ENCODE measurements at regions not wholly inside any gene's neighbourhood (a gene's known extent, or its start where the extent isn't known, plus 50 kb on each side); places are given as distances from the start of the nearest gene placed in this dataset.

- H3K36me3 ChIP-seq: no peaks in the 10 kb centered on the region
- Mint-ChIP-seq H3K4me1 (no peaks in the 10 kb centered on the region), H3K27me3 (ENCODE audit: insufficient read depth, low read depth) (no peaks in the 10 kb centered on the region), H3K9me3 (peaks cover 3% of the 10 kb centered on the region), H3K4me3 (no peak overlapping the region), H3K27ac (no peak overlapping the region), H3K36me3 (no peaks in the 10 kb centered on the region)
- H3K79me2 ChIP-seq (ENCODE audit: low read depth): no peaks in the 10 kb centered on the region
- no peak for DNase-seq (ENCODE audit: low spot score)
- no peaks in the 10 kb centered on the region for H3F3A ChIP-seq (ENCODE audit: low read depth)
- no peak overlapping the region for H3K27ac ChIP-seq
- H2AFZ ChIP-seq (replicated peaks): no peak overlapping the region
- H3K9ac ChIP-seq: no peak overlapping the region
- no peaks in the 10 kb centered on the region for H3K9me3 ChIP-seq (ENCODE audit: low read depth)
- H4K20me1 ChIP-seq (ENCODE audit: low read depth): no peaks in the 10 kb centered on the region
- no peak overlapping the region for H3K4me2 ChIP-seq
- H3K4me1 ChIP-seq: no peaks in the 10 kb centered on the region
- no peaks in the 10 kb centered on the region for H3K27me3 ChIP-seq
- TF ChIP-seq CTCF (IDR thresholded peaks at IDR 0.05) (no peak), EZH2phosphoT487 (IDR thresholded peaks at IDR 0.05) (no peak), EZH2 (IDR thresholded peaks at IDR 0.05) (no peak)
- H3K4me3 ChIP-seq: no peak overlapping the region
Measured at GRCh38 chr1:214990619-214991018, 91.9 kb upstream of the KCNK2 start.

GRCh38 chr1:214991691-214992315 is 90.7 kb upstream of the KCNK2 start:
- H3K9me3 Mint-ChIP-seq: no peaks in the 10 kb centered on the region
- DNase-seq (ENCODE audit: low spot score): no peak
- no peaks in the 10 kb centered on the region for H4K20me1 ChIP-seq (ENCODE audit: low read depth)
- no peaks in the 10 kb centered on the region for H3K27me3 Mint-ChIP-seq (ENCODE audit: insufficient read depth, low read depth)
- H3K27me3 ChIP-seq: no peaks in the 10 kb centered on the region
- no peak overlapping the region for H3K27ac ChIP-seq
- H3K4me1 Mint-ChIP-seq: no peaks in the 10 kb centered on the region
- H3K36me3 ChIP-seq: no peaks in the 10 kb centered on the region
- H3K9me3 ChIP-seq (ENCODE audit: low read depth): no peaks in the 10 kb centered on the region
- no peak overlapping the region for H3K27ac Mint-ChIP-seq
- no peaks in the 10 kb centered on the region for H3F3A ChIP-seq (ENCODE audit: low read depth)
- no peak overlapping the region for H2AFZ ChIP-seq (replicated peaks)
- H3K4me3 Mint-ChIP-seq: no peak overlapping the region
- no peaks in the 10 kb centered on the region for H3K4me1 ChIP-seq
- no peak overlapping the region for H3K4me3 ChIP-seq
- TF ChIP-seq EZH2phosphoT487 (IDR thresholded peaks at IDR 0.05): no peak
- TF ChIP-seq CTCF (IDR thresholded peaks at IDR 0.05): no peak
- TF ChIP-seq EZH2 (IDR thresholded peaks at IDR 0.05): no peak
- H3K36me3 Mint-ChIP-seq: no peaks in the 10 kb centered on the region
- no peaks in the 10 kb centered on the region for H3K79me2 ChIP-seq (ENCODE audit: low read depth)
- no peak overlapping the region for H3K4me2 ChIP-seq
- no peak overlapping the region for H3K9ac ChIP-seq

GRCh38 chr1:214993419-214993818 is 89.1 kb upstream of the KCNK2 start:
- Histone ChIP-seq H3K9ac (no peak overlapping the region), H3K4me3 (no peak overlapping the region), H2AFZ (replicated peaks) (no peak overlapping the region), H3K79me2 (ENCODE audit: low read depth) (no peaks in the 10 kb centered on the region), H3K27me3 (no peaks in the 10 kb centered on the region), H3K4me2 (no peak overlapping the region), H3K4me1 (no peaks in the 10 kb centered on the region), H3K27ac (no peak overlapping the region), H3F3A (ENCODE audit: low read depth) (no peaks in the 10 kb centered on the region), H3K9me3 (ENCODE audit: low read depth) (no peaks in the 10 kb centered on the region), H4K20me1 (ENCODE audit: low read depth) (no peaks in the 10 kb centered on the region), H3K36me3 (no peaks in the 10 kb centered on the region)
- Mint-ChIP-seq H3K4me1 (no peaks in the 10 kb centered on the region), H3K36me3 (no peaks in the 10 kb centered on the region), H3K27ac (no peak overlapping the region), H3K9me3 (no peaks in the 10 kb centered on the region), H3K27me3 (ENCODE audit: insufficient read depth, low read depth) (no peaks in the 10 kb centered on the region), H3K4me3 (no peak overlapping the region)
- no peak for TF ChIP-seq EZH2 (IDR thresholded peaks at IDR 0.05)
- TF ChIP-seq EZH2phosphoT487 (IDR thresholded peaks at IDR 0.05): no peak
- TF ChIP-seq CTCF (IDR thresholded peaks at IDR 0.05): no peak
- no peak for DNase-seq (ENCODE audit: low spot score)
